Activated naive CD8-positive, alpha-beta T cell treated with anti-CD3 and anti-CD28 coated beads for 36 hours (primary cell): ENCODE measurements at regions not wholly inside any gene's neighbourhood (a gene's known extent, or its start where the extent isn't known, plus 50 kb on each side); places are given as distances from the start of the nearest gene placed in this dataset.

ENCODE experiments used
- DNase-seq: peaks from one replicate; pipeline ENCODE4 v3.0.0; 2021
- H3K27ac Mint-ChIP-seq: one replicate; pipeline ENCODE4 v1.8.0; 2022; ENCODE audit warnings: mild to moderate bottlenecking, moderate library complexity, mixed read lengths
- H3K27me3 Mint-ChIP-seq: one replicate; pipeline ENCODE4 v1.8.0; 2022; ENCODE audit warnings: mild to moderate bottlenecking, mixed read lengths
- H3K36me3 Mint-ChIP-seq: one replicate; pipeline ENCODE4 v1.8.0; 2021; ENCODE audit warnings: mild to moderate bottlenecking, mixed read lengths
- H3K4me1 Mint-ChIP-seq: one replicate; pipeline ENCODE4 v1.8.0; 2021; ENCODE audit warnings: mixed read lengths
- H3K4me3 Mint-ChIP-seq: one replicate; pipeline ENCODE4 v1.8.0; 2022; ENCODE audit warnings: mild to moderate bottlenecking, moderate library complexity, mixed read lengths
- H3K9me3 Mint-ChIP-seq: one replicate; pipeline ENCODE4 v1.8.0; 2022; ENCODE audit warnings: mixed read lengths

GRCh38 chr16:27706866-27707685 lies 157.1 kb downstream of the KATNIP start:
- H3K4me1 Mint-ChIP-seq, result no peaks in the 10 kb centered on the region
- H3K9me3 Mint-ChIP-seq, result no peaks in the 10 kb centered on the region
- H3K27me3 Mint-ChIP-seq, result no peaks in the 10 kb centered on the region
- DNase-seq, result no peak
- H3K27ac Mint-ChIP-seq, result no peak overlapping the region
- H3K36me3 Mint-ChIP-seq, result peaks cover 3% of the 10 kb centered on the region
- H3K4me3 Mint-ChIP-seq, result no peak overlapping the region

GRCh38 chr16:27708651-27709050 lies 158.7 kb downstream of the KATNIP start:
- no peak for DNase-seq
- Mint-ChIP-seq H3K4me1 (no peaks in the 10 kb centered on the region), H3K27me3 (no peaks in the 10 kb centered on the region), H3K4me3 (no peak overlapping the region), H3K36me3 (peaks cover 6% of the 10 kb centered on the region), H3K9me3 (no peaks in the 10 kb centered on the region), H3K27ac (no peak overlapping the region)

- Mint-ChIP-seq H3K4me3 (no peak overlapping the region), H3K27ac (no peak overlapping the region), H3K9me3 (no peaks in the 10 kb centered on the region), H3K27me3 (no peaks in the 10 kb centered on the region), H3K4me1 (no peaks in the 10 kb centered on the region), H3K36me3 (peaks cover 9% of the 10 kb centered on the region)
- no peak for DNase-seq
Measured at GRCh38 chr16:27712251-27712711, 162.3 kb downstream of the KATNIP start.

- no peak for DNase-seq
- Mint-ChIP-seq H3K27ac (no peak overlapping the region), H3K36me3 (peaks cover 6% of the 10 kb centered on the region), H3K4me1 (no peaks in the 10 kb centered on the region), H3K4me3 (no peak overlapping the region), H3K27me3 (no peaks in the 10 kb centered on the region), H3K9me3 (no peaks in the 10 kb centered on the region)
Measured at GRCh38 chr16:27717726-27718125, 167.8 kb downstream of the KATNIP start.

- no peak for DNase-seq
- H3K4me3 Mint-ChIP-seq, result no peak overlapping the region
- H3K9me3 Mint-ChIP-seq, result no peaks in the 10 kb centered on the region
- no peaks in the 10 kb centered on the region for H3K4me1 Mint-ChIP-seq
- H3K27ac Mint-ChIP-seq, result no peak overlapping the region
- H3K27me3 Mint-ChIP-seq, result no peaks in the 10 kb centered on the region
- peaks cover 3% of the 10 kb centered on the region for H3K36me3 Mint-ChIP-seq
Measured at GRCh38 chr16:27718201-27719105, 168.5 kb downstream of the KATNIP start.

- Mint-ChIP-seq H3K27ac (no peak overlapping the region), H3K27me3 (no peaks in the 10 kb centered on the region), H3K36me3 (peaks cover 3% of the 10 kb centered on the region), H3K9me3 (no peaks in the 10 kb centered on the region), H3K4me1 (no peaks in the 10 kb centered on the region), H3K4me3 (no peak overlapping the region)
- DNase-seq, result no peak
Measured at GRCh38 chr16:27719106-27719445, 169.1 kb downstream of the KATNIP start.

- Mint-ChIP-seq H3K27me3 (no peaks in the 10 kb centered on the region), H3K36me3 (peaks cover 5% of the 10 kb centered on the region)
Measured at GRCh38 chr16:27720731-27721530, 171.0 kb downstream of the KATNIP start.

GRCh38 chr16:27721531-27722181 lies 171.7 kb downstream of the KATNIP start:
- no peak for DNase-seq
- H3K4me3 Mint-ChIP-seq, result no peak overlapping the region
- H3K27ac Mint-ChIP-seq, result no peak overlapping the region
- no peaks in the 10 kb centered on the region for H3K9me3 Mint-ChIP-seq
- H3K4me1 Mint-ChIP-seq, result no peaks in the 10 kb centered on the region
- H3K36me3 Mint-ChIP-seq, result peaks cover 5% of the 10 kb centered on the region
- H3K27me3 Mint-ChIP-seq, result no peaks in the 10 kb centered on the region

More at GRCh38 chr16:27720731-27721530, 171.0 kb downstream of the KATNIP start:
- Mint-ChIP-seq H3K4me1 (no peaks in the 10 kb centered on the region), H3K4me3 (no peak overlapping the region), H3K9me3 (no peaks in the 10 kb centered on the region), H3K27ac (no peak overlapping the region)
- DNase-seq, result no peak

- no peak overlapping the region for H3K27ac Mint-ChIP-seq
- no peaks in the 10 kb centered on the region for H3K9me3 Mint-ChIP-seq
- no peaks in the 10 kb centered on the region for H3K27me3 Mint-ChIP-seq
- H3K36me3 Mint-ChIP-seq, result peaks cover 5% of the 10 kb centered on the region
- H3K4me3 Mint-ChIP-seq, result no peak overlapping the region
- H3K4me1 Mint-ChIP-seq, result no peaks in the 10 kb centered on the region
- no peak for DNase-seq
Measured at GRCh38 chr16:27722207-27722606, 172.3 kb downstream of the KATNIP start.

GRCh38 chr16:27722892-27723450 lies 173.0 kb downstream of the KATNIP start:
- Mint-ChIP-seq H3K27ac (no peak overlapping the region), H3K4me3 (no peak overlapping the region), H3K27me3 (no peaks in the 10 kb centered on the region), H3K9me3 (no peaks in the 10 kb centered on the region), H3K4me1 (no peaks in the 10 kb centered on the region), H3K36me3 (peaks cover 5% of the 10 kb centered on the region)
- no peak for DNase-seq

GRCh38 chr16:27723711-27724481 lies 174.0 kb downstream of the KATNIP start:
- H3K4me1 Mint-ChIP-seq, result no peaks in the 10 kb centered on the region
- no peak overlapping the region for H3K4me3 Mint-ChIP-seq
- DNase-seq, result no peak
- H3K27me3 Mint-ChIP-seq, result no peaks in the 10 kb centered on the region
- H3K9me3 Mint-ChIP-seq, result no peaks in the 10 kb centered on the region
- no peak overlapping the region for H3K27ac Mint-ChIP-seq
- peaks cover 5% of the 10 kb centered on the region for H3K36me3 Mint-ChIP-seq

GRCh38 chr16:27724482-27725235 lies 174.7 kb downstream of the KATNIP start:
- no peak overlapping the region for H3K4me3 Mint-ChIP-seq
- peaks cover 3% of the 10 kb centered on the region for H3K4me1 Mint-ChIP-seq
- DNase-seq, result no peak
- H3K36me3 Mint-ChIP-seq, result peaks cover 7% of the 10 kb centered on the region
- H3K27me3 Mint-ChIP-seq, result no peaks in the 10 kb centered on the region
- H3K9me3 Mint-ChIP-seq, result no peaks in the 10 kb centered on the region
- no peak overlapping the region for H3K27ac Mint-ChIP-seq
